GM04503 (cell line): ENCODE measurements at regions not wholly inside any gene's neighbourhood (a gene's known extent, or its start where the extent isn't known, plus 50 kb on each side); places are given as distances from the start of the nearest gene placed in this dataset.
"Not testable (repeated sequence)": the region's sequence is repeated elsewhere in the genome, so short reads cannot be mapped to it uniquely, and the experiment has no call there.

Experiments used
- DNase-seq: peaks from one replicate; pipeline ENCODE4 v3.0.0-alpha.2; 2012; ENCODE audit warnings: low read depth

DNA sequence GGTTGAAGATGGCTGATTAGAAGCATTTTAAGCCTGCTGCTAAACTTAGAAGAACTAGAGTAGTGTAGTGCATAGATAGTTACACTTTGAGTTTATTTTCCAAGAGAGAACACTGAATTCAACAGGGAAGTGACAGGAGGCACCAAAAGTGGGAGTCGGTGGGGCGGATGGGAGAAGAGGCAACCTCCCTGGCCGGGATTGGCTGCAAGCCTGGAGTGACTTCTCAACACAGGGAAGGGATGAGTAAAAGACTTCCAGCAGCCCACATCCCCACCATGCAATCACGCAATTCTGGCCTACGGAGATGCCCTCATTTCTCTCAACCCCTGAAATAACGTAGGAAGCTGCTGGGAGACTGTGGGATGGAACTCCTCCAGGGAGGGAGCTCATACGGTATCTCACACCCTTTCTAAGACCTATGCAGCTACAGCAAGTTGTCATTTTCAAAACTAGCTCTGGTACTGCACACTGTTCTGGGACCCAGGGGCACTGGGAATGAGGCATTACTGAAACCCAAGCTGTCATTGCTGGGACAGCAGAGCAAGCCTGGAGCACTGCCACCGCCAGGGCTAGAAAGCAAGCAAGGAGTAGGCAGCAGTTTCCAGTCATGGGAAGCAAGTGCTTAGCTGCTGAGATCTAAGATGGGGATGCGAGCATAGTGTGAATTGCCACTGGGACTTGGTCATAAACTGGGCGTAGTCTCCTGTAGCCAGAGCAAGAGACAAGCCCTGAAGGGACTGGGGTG lies 331.6 kb upstream of the PTGER4 start:
- DNase-seq = no peak

DNA sequence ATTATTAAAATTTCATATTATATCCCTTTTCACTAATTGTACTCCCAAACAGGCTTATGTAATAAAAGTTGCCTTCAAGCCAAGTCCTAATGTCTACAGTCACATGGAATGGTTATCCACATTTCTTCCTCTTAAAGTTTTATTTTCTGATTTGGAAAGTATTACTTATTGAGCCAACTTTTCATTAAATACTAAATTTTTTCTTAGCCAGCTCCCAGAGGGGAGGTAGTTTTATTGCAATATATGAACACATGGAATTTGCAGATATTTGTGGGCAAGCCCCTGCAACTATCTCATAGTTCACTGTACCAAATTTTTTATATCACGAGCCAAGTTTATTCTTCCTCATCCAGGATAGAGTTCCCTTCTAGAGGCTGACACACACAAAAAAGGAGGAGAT lies 332.8 kb upstream of the PTGER4 start:
- DNase-seq = no peak

DNA sequence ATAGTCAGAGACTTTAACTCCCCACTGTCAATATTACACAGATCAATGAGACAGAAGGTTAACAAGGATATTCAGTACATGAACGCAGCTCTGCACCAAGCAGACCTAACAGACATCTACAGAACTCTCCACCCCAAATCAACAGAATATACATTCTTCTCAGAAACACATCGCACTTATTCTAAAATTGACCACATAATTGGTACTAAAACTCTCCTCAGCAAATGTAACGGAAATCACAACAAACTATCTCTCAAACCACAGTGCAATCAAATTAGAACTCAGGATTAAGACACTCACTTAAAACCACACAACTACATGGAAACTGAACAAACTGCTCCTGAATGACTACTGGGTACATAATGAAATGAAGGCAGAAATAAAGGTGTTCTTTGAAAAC lies 341.3 kb upstream of the PTGER4 start:
- not testable (repeated sequence) for DNase-seq

DNA sequence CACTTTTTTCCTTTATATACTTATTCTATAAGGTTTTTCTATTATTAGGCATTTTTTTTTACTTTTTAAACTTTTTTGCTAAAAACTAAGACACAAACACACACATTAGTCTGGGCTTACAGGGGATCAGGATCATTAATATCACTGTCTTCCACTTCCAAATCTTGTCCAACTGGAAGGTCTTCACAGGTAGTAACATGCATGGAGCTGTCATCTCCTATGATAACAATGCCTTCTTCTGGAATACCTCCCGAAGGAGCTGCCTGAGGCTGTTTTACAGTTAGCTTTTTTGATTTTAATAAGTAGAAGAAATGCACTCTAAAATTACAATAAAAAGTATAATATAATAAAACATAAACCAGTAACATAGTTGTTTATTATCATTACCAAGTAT lies 345.5 kb upstream of the PTGER4 start:
- no peak for DNase-seq

DNA sequence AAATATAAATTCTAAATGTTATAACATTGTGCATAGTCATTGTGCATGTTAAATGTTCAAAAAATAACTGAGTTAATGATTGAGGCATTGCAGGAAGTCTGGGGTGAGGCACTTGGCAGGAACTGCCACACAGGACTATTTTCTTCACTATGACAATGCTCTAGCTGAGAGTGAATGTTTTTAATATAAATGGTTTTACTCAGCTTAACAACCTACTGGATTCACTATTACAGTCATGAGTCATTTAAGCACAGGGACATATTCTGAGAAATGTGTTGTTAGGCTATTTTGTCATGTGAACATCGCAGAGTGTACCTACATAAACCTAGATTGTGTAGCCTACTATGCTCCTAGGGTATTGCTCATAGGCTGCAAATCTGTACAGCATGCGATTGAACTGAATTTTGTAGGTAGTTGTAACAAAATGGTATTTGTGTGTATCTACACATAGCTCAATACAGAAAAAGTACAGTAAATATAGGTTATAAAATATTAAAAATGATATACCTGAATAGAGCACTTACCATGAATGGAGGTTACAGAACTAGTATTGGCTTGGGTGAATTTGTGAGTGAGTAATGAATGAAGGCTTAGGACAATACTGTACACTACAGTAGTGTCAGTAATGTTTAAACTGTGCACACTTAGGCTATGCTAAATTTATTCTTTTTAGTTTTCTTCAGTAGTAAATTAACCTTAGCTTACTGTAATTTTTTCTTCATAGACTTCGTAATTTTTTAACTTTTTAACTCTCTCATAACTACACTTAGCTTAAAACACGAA lies 346.1 kb upstream of the PTGER4 start:
- DNase-seq = no peak

DNA sequence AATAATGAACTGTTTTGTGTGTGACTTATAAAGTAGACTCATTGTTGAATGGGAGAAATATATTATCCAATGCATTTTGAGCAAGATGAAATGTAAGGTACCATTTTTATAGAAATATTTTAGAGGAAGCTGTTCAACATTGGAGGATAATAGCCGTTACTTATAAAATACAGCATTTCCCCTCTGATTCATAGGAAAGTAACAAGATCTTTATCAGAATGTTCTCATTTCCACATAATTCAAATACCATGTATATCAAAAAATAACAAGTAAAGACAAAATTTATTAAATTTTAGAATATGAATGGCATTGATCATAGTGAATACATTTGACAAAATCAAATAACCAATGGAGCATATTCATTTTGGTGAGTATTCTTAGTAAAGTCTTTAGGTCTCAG lies 346.7 kb upstream of the PTGER4 start:
- no peak for DNase-seq

GRCh38 chr5:40331616-40332015 lies 348.1 kb upstream of the PTGER4 start:
- no peak for DNase-seq

- no peak for DNase-seq
Measured at GRCh38 chr5:40321514-40321913, 358.2 kb upstream of the PTGER4 start.

GRCh38 chr5:40318395-40318794 lies 361.3 kb upstream of the PTGER4 start:
- no peak for DNase-seq

- DNase-seq = no peak
Measured at GRCh38 chr5:40317023-40317422, 362.7 kb upstream of the PTGER4 start.

- DNase-seq = no peak
Measured at GRCh38 chr5:40315126-40315525, 364.6 kb upstream of the PTGER4 start.

- DNase-seq = no peak
Measured at GRCh38 chr5:40314275-40314674, 365.4 kb upstream of the PTGER4 start.

DNA sequence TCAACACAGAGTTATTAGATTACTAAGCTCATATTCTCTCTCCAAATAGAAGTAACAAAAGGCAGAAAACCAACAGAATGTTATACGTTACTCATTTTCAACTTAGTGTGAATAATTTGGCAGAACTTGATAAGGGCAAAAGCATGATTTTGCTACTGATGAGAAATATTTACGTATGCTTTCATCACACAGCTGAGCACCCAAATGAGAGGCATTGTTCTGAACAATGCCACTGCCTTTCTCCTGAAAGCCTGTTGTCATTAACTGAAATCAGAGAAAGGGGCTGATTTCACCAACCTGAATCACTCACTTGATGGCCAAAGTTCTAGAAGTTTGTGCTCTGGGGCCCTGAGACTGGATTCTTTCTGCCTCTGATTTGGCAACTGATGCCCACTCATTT lies 367.5 kb upstream of the PTGER4 start:
- no peak for DNase-seq

DNA sequence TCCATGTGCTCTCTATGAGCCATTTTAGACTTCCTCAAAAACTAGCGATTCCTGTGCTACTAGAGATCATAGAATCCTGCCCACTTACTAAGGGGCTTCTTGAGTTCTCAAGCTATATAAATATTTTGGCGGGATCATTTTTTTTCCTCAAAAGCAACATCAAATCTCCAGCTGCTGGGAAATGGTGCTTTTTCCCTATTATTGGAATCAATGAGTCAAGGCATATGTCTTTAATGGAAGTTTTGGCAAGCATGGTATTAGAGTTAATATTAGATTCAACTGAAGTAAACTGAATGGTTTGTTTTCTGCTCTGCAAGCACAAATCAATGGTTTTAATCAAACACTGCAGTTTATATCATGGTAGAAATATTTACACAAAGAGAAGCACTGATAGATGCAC lies 369.9 kb upstream of the PTGER4 start:
- DNase-seq = no peak

DNA sequence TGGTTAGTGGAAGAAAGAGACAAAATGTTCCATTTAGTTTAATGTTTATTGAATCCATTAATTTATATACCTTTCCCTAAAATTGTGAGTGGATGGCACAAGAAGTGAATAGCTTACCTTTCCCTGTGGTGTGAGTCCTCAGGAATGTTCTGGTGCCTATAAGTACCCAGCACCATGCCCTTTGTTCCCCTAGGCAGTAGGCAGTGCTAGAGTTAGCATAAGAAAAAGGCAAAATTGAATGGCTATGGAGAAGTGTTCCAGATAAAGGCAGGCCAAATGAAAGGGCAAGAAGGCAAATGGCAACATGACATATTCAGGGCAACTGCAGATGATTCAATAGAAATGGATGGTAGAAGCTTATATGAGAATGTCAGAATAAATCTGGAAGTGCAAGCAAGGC lies 370.8 kb upstream of the PTGER4 start:
- no peak for DNase-seq

DNA sequence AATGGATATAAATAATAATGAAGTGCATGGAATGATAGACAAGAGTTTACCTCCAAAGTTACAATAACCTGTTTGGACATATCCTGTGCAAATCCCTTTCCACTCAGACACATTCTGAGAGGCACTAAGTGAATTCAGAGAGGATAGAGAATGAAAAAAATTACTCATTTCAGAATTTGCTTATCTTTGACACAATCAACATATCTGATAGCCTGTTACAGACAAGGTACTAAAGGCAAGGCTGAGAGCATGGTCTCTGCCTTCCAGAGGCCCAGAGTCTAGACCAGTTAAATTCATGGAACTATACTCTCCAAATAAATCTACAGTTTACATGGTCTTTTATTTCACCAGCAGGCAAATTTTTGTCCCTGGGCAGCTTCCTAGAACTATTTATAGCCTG lies 371.8 kb upstream of the PTGER4 start:
- no peak for DNase-seq

DNA sequence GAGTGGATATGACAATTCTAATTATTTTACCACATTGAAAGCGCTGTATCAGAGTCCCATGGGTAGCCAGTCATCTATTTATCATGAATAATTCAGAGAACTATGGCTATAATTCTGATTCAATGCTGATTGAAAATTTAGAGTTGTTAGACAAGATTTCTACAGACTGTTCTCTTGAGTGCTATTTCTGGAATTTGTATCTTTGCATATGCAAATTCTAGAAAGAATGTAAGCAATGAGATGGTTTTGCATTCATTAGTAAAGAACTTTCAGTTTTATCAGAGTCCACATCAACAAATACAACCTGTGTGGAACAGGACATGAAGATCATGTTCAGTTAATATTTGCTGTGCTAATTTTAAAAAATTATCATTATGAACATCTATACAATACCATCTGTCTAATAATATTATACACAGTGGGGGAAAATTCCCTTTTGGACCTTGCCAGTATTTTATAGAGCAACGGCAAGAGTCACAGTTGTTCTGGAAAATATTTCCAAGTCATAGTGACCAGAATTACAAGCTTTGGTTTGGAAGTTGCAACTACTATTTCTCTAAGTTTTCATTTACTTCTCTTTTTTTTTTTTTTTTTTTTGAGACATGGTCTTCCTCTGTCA lies 372.7 kb upstream of the PTGER4 start:
- no peak for DNase-seq

DNA sequence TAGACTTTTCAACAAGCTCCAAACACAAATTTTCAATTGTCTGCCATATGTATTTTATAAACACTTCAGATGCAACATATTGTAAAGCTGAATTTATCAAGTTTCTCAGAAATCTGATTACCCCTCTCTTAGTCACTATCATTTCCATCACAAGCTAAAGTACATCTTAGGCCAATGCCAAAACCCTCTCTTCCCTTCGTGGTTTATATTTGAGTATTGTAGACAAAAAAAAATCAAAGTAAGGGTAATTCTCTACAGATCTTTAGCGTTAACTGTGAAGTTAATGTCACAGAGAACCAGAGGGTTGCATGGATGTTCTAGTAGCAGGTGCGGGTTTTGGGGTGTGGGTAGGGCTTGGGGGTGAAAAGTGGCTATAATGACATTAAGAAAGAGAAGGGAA lies 387.7 kb upstream of the PTGER4 start:
- DNase-seq = no peak

DNA sequence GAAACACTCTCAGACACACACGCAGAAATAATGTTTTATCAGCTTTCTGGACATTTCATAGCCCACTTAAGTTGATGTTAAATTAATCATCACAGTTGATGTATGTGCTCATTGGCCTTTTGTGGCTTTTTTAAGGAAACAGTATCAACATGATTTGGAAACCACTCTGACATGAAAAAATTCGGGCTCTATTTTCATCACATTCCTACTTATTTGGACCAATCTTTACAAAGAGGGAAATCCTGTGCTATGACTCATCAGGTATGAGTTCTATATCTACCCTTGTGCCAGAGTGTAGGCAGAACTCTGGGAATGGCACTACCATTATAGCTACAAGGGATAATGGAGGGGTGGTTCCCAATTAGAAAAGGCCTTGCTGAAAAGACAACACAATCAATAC lies 388.4 kb upstream of the PTGER4 start:
- DNase-seq = no peak

DNA sequence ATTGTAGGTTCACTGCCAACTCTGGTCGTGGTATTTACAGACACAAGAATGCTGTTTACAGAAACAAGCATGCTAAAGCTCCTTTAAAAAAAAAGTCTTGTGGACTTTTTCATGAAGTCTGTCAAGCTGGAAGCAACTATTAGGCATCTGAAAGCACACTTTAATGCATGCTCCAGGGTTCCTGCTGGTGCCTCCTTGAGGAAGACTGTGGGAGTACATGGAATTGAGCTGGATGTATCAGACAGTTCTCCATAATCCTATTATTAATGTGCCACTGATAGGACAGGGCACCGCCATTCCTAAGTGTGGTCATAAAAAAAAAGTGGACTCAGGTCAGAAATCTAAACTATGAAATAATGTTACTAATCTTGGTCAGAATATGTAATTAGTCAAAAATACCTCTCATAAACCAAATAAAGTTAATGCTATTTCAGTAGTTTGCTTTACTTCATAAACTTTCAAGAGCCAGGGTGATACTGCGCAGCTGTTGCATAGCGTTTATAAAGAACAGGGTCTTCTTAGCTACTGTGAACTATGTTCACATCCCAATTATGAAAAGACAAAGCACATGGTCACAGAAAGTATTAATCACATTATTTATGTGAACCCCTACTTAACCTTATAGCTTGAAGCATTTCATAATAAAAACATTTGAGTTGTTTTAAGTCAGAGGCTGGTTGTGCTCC lies 390.8 kb upstream of the PTGER4 start:
- no peak for DNase-seq

DNA sequence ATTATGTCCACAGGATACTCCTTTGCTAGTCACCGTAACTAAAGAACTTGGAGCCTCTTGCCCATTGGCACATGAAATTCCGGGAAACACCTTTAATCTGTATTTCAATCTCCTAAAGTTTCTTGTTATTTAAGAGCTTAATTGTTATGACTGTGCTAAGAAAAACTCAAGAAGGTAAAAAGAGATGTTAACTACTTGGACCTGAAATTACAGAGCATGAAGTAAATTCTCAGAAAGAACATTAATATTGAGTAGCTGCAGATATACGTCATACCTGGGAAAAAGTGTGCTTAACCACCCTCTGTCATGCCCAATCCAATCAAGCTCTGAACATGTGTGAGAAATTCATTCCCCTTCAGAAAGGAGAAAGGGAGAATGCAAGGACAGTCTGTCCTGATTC lies 394.9 kb upstream of the PTGER4 start:
- no peak for DNase-seq

DNA sequence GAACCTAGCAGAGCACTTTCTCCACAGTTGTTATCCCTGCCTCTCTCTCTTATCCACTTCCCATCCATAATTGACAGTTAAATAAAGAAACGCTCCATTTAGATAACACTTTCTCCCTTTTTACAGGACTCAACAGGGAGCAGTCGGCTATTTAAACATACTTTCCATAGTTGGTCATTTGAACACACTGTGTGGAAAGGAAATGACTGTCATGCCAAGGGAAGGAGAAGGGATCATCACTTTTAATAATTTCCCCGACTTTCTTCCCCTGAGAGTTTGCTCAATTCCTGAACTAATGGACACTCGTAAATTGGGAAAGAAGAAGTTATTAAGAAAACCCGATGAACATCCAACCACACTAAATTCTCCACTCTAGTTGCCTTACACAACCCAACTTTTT lies 400.8 kb upstream of the PTGER4 start:
- no peak for DNase-seq
